ENCODE measurements at regions not wholly inside any gene's neighbourhood (a gene's known extent, or its start where the extent isn't known, plus 50 kb on each side); places are given as distances from the start of the nearest gene placed in this dataset.

GRCh38 chr10:92747066-92747465 is 57.3 kb downstream of the HHEX start:
- no peak overlapping the region for H3K4me3 ChIP-seq (ENCODE audit: low read depth, low read length)
- TF ChIP-seq, protein P1, sequence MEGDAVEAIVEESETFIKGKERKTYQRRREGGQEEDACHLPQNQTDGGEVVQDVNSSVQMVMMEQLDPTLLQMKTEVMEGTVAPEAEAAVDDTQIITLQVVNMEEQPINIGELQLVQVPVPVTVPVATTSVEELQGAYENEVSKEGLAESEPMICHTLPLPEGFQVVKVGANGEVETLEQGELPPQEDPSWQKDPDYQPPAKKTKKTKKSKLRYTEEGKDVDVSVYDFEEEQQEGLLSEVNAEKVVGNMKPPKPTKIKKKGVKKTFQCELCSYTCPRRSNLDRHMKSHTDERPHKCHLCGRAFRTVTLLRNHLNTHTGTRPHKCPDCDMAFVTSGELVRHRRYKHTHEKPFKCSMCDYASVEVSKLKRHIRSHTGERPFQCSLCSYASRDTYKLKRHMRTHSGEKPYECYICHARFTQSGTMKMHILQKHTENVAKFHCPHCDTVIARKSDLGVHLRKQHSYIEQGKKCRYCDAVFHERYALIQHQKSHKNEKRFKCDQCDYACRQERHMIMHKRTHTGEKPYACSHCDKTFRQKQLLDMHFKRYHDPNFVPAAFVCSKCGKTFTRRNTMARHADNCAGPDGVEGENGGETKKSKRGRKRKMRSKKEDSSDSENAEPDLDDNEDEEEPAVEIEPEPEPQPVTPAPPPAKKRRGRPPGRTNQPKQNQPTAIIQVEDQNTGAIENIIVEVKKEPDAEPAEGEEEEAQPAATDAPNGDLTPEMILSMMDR (IDR thresholded peaks at IDR 0.05; ENCODE audit: low read depth, low read length) = no peak

DNA sequence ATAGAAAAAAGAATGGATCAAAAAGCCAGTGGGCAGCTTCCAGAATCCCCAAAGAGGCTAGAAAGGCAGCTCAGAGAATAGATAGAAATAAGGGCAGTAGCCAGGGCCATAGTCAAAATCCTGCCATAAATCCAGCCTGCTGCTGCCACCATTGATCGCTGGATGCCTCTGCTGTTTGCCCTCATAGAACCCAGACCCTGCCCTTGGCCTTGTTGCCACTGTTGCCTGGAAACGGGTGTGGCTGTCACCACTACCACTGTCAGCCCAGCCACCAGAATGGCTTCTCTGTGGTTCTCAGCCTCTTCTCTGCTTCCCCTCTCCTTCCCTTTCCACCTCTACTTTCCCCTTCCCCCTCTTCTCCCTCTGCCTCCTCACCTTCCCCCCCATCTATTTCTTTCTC is 57.8 kb downstream of the HHEX start:
- TF ChIP-seq, protein P1 (IDR thresholded peaks at IDR 0.05; ENCODE audit: low read depth, low read length) = no peak
- H3K4me3 ChIP-seq (ENCODE audit: low read depth, low read length) = no peak overlapping the region

DNA sequence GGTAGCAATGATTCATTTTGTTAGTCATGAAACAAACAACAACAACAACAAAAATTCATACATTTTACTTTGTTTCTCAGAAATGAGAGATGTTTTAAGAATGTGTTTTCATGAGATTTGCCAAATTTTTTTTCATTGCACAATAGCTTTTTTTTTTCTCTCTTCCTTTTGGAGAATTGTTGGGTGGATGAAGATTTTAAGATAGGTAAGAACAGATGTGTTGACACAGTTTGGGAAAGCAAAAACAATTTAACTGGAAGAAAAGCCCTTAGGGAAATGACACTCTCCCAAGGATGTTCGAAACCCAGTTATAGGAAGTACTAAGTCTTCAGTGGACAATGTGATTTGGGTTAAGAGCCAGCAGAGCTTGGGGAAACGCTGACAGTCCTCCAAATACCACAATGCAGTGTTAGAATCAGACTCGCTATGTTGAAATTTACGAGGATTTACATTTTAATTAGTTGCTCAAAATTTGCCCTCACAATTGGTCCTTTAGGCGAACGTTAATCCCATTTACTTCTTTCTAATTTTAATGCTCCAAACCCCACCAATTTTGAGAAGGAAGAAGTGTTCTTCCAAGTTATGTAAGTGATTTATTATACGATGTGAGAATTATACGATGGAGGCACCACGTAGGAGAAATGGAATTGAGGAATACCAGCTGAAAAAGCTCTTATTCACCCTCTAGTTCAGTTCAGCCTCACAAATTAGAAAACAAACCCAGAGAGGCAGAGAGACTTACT is 61.2 kb downstream of the HHEX start:
- TF ChIP-seq, protein P1 (IDR thresholded peaks at IDR 0.05; ENCODE audit: low read depth, low read length) = no peak
- peak overlapping the region; percentile 22; the same call in 1 of the 2 replicates for H3K4me3 ChIP-seq (ENCODE audit: low read depth, low read length)

- TF ChIP-seq, protein P1 (IDR thresholded peaks at IDR 0.05; ENCODE audit: low read depth, low read length) = no peak
- H3K4me3 ChIP-seq (ENCODE audit: low read depth, low read length) = no peak overlapping the region; the same call in 1 of the 2 replicates
These were observed 61.7 kb downstream of the HHEX start for GRCh38 chr10:92751534-92751811.

DNA sequence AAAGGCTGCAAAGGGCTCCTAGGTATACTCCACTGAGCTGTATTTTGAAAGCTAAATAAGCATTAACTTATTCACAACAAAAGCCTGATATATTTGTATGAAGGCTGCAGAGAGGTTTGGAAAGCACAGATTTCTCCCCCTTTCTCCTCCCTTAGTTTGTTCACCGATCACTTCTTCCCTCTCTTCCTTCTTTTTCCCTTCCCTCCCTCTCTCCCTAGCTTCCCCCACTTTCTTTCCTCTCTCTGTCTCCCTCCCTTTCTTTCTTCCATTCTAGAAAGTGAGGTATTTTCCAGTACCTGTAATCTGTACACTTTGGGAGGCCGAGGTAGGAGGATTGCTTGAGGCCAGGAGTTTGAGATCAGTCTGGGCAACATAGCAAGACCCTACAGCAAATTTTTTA is 62.1 kb downstream of the HHEX start:
- TF ChIP-seq, protein P1 (IDR thresholded peaks at IDR 0.05; ENCODE audit: low read depth, low read length) = no peak
- H3K4me3 ChIP-seq (ENCODE audit: low read depth, low read length) = no peak overlapping the region

DNA sequence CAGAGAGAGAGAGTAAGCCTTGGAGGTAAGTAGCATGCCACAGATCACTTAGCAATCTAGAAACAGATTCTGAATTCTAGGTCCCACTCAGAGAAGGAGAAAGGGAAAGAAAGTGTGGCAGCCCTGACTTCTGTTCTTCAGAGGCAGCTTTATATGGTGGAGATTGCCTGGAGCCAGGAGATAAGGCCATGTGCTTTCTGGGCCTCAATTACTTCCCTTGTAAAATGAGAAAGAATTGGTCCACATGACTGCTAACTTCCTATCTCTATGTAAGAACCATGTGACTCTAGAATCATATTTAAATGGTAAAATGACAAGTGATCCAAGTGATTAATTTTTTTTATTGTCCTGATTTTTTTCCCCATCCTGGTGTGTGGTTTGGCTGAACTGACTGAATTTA is 64.1 kb downstream of the HHEX start:
- no peak overlapping the region for H3K4me3 ChIP-seq (ENCODE audit: low read depth, low read length)
- TF ChIP-seq, protein P1 (IDR thresholded peaks at IDR 0.05; ENCODE audit: low read depth, low read length) = no peak

DNA sequence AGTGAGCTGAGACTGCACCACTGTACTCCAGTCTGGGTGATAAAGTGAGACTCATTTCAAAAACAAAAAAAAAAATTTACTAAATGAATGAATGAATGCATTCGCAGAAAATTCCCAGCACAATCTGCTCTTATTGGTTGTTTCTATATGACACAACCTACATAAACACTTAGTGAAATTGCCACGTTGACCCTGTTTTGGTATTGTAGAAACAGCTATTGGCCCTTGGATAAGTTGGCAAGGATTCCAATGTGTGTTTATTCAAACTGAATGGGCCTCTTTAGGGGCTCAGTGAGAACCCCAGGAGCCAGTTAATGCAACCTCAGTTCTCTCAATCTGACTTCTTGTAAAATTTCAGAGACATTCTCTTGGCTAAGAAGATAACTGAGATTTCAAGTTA is 66.0 kb downstream of the HHEX start:
- H3K4me3 ChIP-seq (ENCODE audit: low read depth, low read length) = no peak overlapping the region
- TF ChIP-seq, protein P1 (IDR thresholded peaks at IDR 0.05; ENCODE audit: low read depth, low read length) = no peak
